Adrenal gland (tissue), 9 donors: ENCODE measurements at regions not wholly inside any gene's neighbourhood (a gene's known extent, or its start where the extent isn't known, plus 50 kb on each side); places are given as distances from the start of the nearest gene placed in this dataset.

ENCODE experiments used
- DNase-seq, 7 donors: peaks; one replicate each; pipeline ENCODE4 v3.0.0-alpha.2; 2019 to 2020
- H3K27ac ChIP-seq, 5 donors: fragments of 200-600 bp; sonication (generic) in 4 of 5; 1 replicate in 3 of 5; 2 replicates in 2 of 5; pipeline versions ENCODE4 v1.5.1 to v1.8.0; 2016 to 2020; ENCODE audit warnings: mild to moderate bottlenecking in 1 of 5
- H3K27me3 ChIP-seq: fragments of 200-600 bp; 2 replicates; pipeline ENCODE4 v1.8.0; 2021
- H3K36me3 ChIP-seq, 2 donors: fragments of 200-600 bp; replicated peaks in 1 of 2; 1 replicate in 1 of 2; 2 replicates in 1 of 2; pipeline versions ENCODE4 v1.5.1 to v1.8.0; 2018 to 2022
- H3K4me1 ChIP-seq, 2 donors: fragments of 200-600 bp; replicated peaks in 1 of 2; 1 replicate in 1 of 2; 2 replicates in 1 of 2; pipeline versions ENCODE4 v1.5.1 to v1.8.0; 2018 to 2021
- H3K4me3 ChIP-seq, 4 donors: fragments of 200-600 bp; sonication (generic) in 3 of 4; one replicate each; pipeline ENCODE4 v1.5.1; 2016 to 2018
- H3K9me3 ChIP-seq, 3 donors: fragments of 200-600 bp; sonication (generic) in 1 of 3; replicated peaks in 1 of 3; 1 replicate in 2 of 3; 2 replicates in 1 of 3; pipeline versions ENCODE4 v1.5.1 to v1.8.0; 2016 to 2021
- CTCF ChIP-seq, 6 experiments: fragments of 450-650 bp in 4 of 6; fragments of 200-600 bp in 2 of 6; sonication (generic) in 1 of 6; IDR thresholded peaks; 1 replicate in 5 of 6; 2 replicates in 1 of 6; pipeline versions ENCODE4 v1.5.1 to v1.8.0; 2016 to 2021; ENCODE audit warnings: antibody characterized with exemption in 6 of 6, mild to moderate bottlenecking in 2 of 6, moderate library complexity in 1 of 6
- POLR2A ChIP-seq, 2 donors: fragments of 450-650 bp; IDR thresholded peaks; one replicate each; pipeline ENCODE4 v1.6.1; 2017; ENCODE audit warnings: antibody characterized with exemption in 2 of 2, mild to moderate bottlenecking in 2 of 2, moderate library complexity in 1 of 2
- WGBS, 4 donors: extraction: QIAGEN DNeasy Blood & Tissue Kit in 2 of 4; methylation state at CpG; one replicate each; pipeline versions ENCODE4 v1.1.5 to v1.1.7; 2013 to 2017; 5-methylcytosine and 5-hydroxymethylcytosine counted together
- intact Hi-C, 2 donors: fragments of 100-400 bp; cut with DNase I; formaldehyde crosslinking; loops; one replicate each; pipeline versions ENCODE4 v1.14.1 to v1.15.0; 2022 to 2023
- donor health status: healthy with polysubstance abuse.
- donor health status: Bipolar disorder and iron deficiency.
- donor health status: DM: yes; HTN: yes; CAD: no.
- donor health status: DM: no; HTN: no; CAD: no.
- donor health status: DM: no; HTN: no; CAD: no.

DNA sequence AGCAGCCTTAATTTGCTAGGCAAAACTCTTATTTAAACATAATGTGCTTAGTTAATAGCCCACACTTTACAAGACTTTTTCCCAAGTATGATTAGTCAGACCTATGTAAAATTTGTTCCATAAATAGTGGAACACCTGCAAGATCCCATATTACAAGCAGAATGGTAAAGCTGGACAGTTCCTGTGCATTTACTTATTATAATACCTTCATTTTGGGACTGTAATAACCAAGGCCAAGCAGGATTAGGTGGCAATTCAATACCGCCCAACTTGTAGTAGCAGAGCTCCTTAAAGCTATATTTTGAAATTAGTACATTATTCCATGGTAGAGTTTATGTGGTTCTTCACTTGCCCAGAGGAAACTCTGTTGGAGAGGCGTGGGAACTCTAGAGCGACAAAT is 431.5 kb upstream of the MMADHC start:
- Histone ChIP-seq H3K4me1 (no peaks in the 10 kb centered on the region), H3K4me3 (no peak overlapping the region), H3K27me3 (no peaks in the 10 kb centered on the region), H3K27ac (no peak overlapping the region), H3K9me3 (no peaks in the 10 kb centered on the region), H3K36me3 (no peaks in the 10 kb centered on the region)
- WGBS, 4 donors = 84 to 95% (median 93%) methylated on average over 3 of the region's 3 CpGs
- no peak for DNase-seq
- intact Hi-C loops = no loop called here
- no peak for TF ChIP-seq POLR2A (IDR thresholded peaks at IDR 0.05)
- no peak for TF ChIP-seq CTCF (IDR thresholded peaks at IDR 0.05)

GRCh38 chr2:150012986-150013385 is 425.4 kb upstream of the MMADHC start:
- Histone ChIP-seq H3K27me3 (no peaks in the 10 kb centered on the region), H3K4me3 (no peak overlapping the region), H3K9me3 (no peaks in the 10 kb centered on the region), H3K27ac (no peak overlapping the region), H3K4me1 (no peaks in the 10 kb centered on the region), H3K36me3 (no peaks in the 10 kb centered on the region)
- no peak for TF ChIP-seq CTCF (IDR thresholded peaks at IDR 0.05)
- TF ChIP-seq POLR2A (IDR thresholded peaks at IDR 0.05) = no peak
- no peak for DNase-seq
- intact Hi-C loops = no loop called here
- 40 to 64% (median 41%) methylated on average over 1 of the region's 1 CpG for WGBS, 4 donors

- Histone ChIP-seq H3K4me3 (no peak overlapping the region), H3K36me3 (no peaks in the 10 kb centered on the region), H3K9me3 (no peaks in the 10 kb centered on the region), H3K27me3 (no peaks in the 10 kb centered on the region), H3K4me1 (no peaks in the 10 kb centered on the region), H3K27ac (no peak overlapping the region)
- TF ChIP-seq POLR2A (IDR thresholded peaks at IDR 0.05) (no peak), CTCF (IDR thresholded peaks at IDR 0.05) (no peak)
- WGBS, 4 donors = 80 to 92% (median 87%) methylated on average over 3 of the region's 3 CpGs
- intact Hi-C loops = no loop called here
- DNase-seq = no peak
Observed at GRCh38 chr2:150011161-150011730, 423.7 kb upstream of the MMADHC start.

DNA sequence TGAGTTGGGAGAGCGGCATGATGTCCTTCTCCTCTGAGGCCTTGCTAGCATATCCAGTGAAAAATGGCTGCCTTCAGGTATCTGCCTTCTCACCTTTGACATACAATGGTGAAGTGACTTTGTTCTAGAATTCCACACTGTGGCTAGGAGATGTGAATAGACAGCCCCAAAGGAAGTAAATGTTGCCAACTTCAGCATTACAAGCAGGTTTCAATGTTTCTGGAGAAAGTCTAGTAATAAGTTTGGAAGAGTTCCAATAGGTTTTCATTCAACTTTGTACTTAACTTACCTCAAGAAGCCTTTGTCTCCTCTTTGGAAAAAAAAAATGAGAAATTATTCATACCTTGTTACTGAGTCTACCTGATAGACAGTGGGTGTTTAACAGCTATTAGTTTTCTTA is 421.3 kb upstream of the MMADHC start:
- no peak for TF ChIP-seq POLR2A (IDR thresholded peaks at IDR 0.05)
- no peak for TF ChIP-seq CTCF (IDR thresholded peaks at IDR 0.05)
- H3K27ac ChIP-seq = no peak overlapping the region
- H3K36me3 ChIP-seq = no peaks in the 10 kb centered on the region
- H3K9me3 ChIP-seq = no peaks in the 10 kb centered on the region
- H3K27me3 ChIP-seq = no peaks in the 10 kb centered on the region
- DNase-seq = no peak
- H3K4me1 ChIP-seq = no peaks in the 10 kb centered on the region
- 92 to 100% (median 98%) methylated on average over 1 of the region's 1 CpG for WGBS, 4 donors
- H3K4me3 ChIP-seq = no peak overlapping the region
- intact Hi-C loops = no loop called here
